ENCODE measurements at regions not wholly inside any gene's neighbourhood (a gene's known extent, or its start where the extent isn't known, plus 50 kb on each side); places are given as distances from the start of the nearest gene placed in this dataset.

GRCh38 chr6:156347246-156347645 is 429.9 kb upstream of the ARID1B start:
- no peaks in the 10 kb centered on the region for H3K9me3 ChIP-seq (ENCODE audit: control insufficient read depth in 1 of 2, insufficient read depth in 1 of 2, low read depth in 1 of 2, low read length in 2 of 2)
- H4K20me1 ChIP-seq (ENCODE audit: insufficient read depth): no peaks in the 10 kb centered on the region
- ChIA-PET CTCF (no interaction called here), RAD21 (ENCODE audit: low non-redundant PET in 1 of 2, low total read pairs in 2 of 2, uncharacterized antibody in 2 of 2, unreplicated experiment in 2 of 2) (no interaction called here), POLR2A (no interaction called here)
- H3K4me3 ChIP-seq (replicated peaks in 1 of 2; ENCODE audit: low read depth in 1 of 2, low read length in 2 of 2): no peak overlapping the region
- H3K4me2 ChIP-seq (ENCODE audit: low read length): no peak overlapping the region
- no peaks in the 10 kb centered on the region for H3K79me2 ChIP-seq (ENCODE audit: insufficient read depth, low read length)
- intact Hi-C loops (cut with micrococcal nuclease): no loop called here
- no TSS peak for BruUV-seq (replicated peaks)
- H3K27ac ChIP-seq (ENCODE audit: low read depth, low read length): no peak overlapping the region
- no peak for DNase-seq (ENCODE audit: low read depth, low spot score)
- H3K9ac ChIP-seq (ENCODE audit: low read length): no peak overlapping the region
- H3K27me3 ChIP-seq (ENCODE audit: insufficient read depth, low read length): peaks cover 29% of the 10 kb centered on the region
- H2AFZ ChIP-seq (ENCODE audit: low read depth, low read length, poor library complexity, severe bottlenecking): no peak overlapping the region
- ATAC-seq: no peak
- no peak for TF ChIP-seq SIN3A (IDR thresholded peaks at IDR 0.05; ENCODE audit: low read depth)
- no peak for TF ChIP-seq RAD21 (IDR thresholded peaks at IDR 0.05; ENCODE audit: low read depth)
- no peak for TF ChIP-seq CEBPB (IDR thresholded peaks at IDR 0.05; ENCODE audit: low read depth)
- TF ChIP-seq POLR2A (IDR thresholded peaks at IDR 0.05; ENCODE audit: borderline replicate concordance, extremely low read depth, insufficient read depth, insufficient read length): no peak
- TF ChIP-seq MAX (IDR thresholded peaks at IDR 0.05): no peak
- no peaks in the 10 kb centered on the region for H3K9me2 ChIP-seq (ENCODE audit: insufficient read depth)
- no peaks in the 10 kb centered on the region for H3K36me3 ChIP-seq (ENCODE audit: control insufficient read depth in 1 of 2, insufficient read depth in 2 of 2, low read length in 2 of 2)
- H3K4me1 ChIP-seq (ENCODE audit: control insufficient read depth in 1 of 2, insufficient read depth in 2 of 2, low read length in 2 of 2): no peaks in the 10 kb centered on the region

- ChIA-PET POLR2A (no interaction called here), RAD21 (ENCODE audit: low non-redundant PET in 1 of 2, low total read pairs in 2 of 2, uncharacterized antibody in 2 of 2, unreplicated experiment in 2 of 2) (no interaction called here), CTCF (no interaction called here)
- H4K20me1 ChIP-seq (ENCODE audit: insufficient read depth): no peaks in the 10 kb centered on the region
- TF ChIP-seq TCF7L2 (IDR thresholded peaks at IDR 0.05; ENCODE audit: borderline replicate concordance, extremely low read depth, insufficient read depth, insufficient read length) (no peak), CTCF (IDR thresholded peaks at IDR 0.05 in 2 of 3, conservative IDR thresholded peaks at IDR 0.05 in 1 of 3; ENCODE audit: borderline replicate concordance in 1 of 3, insufficient read depth in 1 of 3, low read depth in 2 of 3, low read length in 2 of 3) (no peak), ZFX (IDR thresholded peaks at IDR 0.05) (no peak), EZH2phosphoT487 (IDR thresholded peaks at IDR 0.05; ENCODE audit: borderline replicate concordance) (no peak), CEBPB (IDR thresholded peaks at IDR 0.05; ENCODE audit: low read depth) (no peak)
- no peak overlapping the region for H2AFZ ChIP-seq (ENCODE audit: low read depth, low read length, poor library complexity, severe bottlenecking)
- no peak overlapping the region for H3K27ac ChIP-seq (ENCODE audit: low read depth, low read length)
- intact Hi-C loops (cut with micrococcal nuclease): no loop called here
- no peak overlapping the region for H3K9ac ChIP-seq (ENCODE audit: low read length)
- no peak overlapping the region for H3K4me2 ChIP-seq (ENCODE audit: low read length)
- peaks cover 26% of the 10 kb centered on the region for H3K27me3 ChIP-seq (ENCODE audit: insufficient read depth, low read length)
- no peaks in the 10 kb centered on the region for H3K9me2 ChIP-seq (ENCODE audit: insufficient read depth)
- H3K4me1 ChIP-seq (ENCODE audit: control insufficient read depth in 1 of 2, insufficient read depth in 2 of 2, low read length in 2 of 2): no peaks in the 10 kb centered on the region
- no TSS peak for BruUV-seq (replicated peaks)
- H3K4me3 ChIP-seq (replicated peaks in 1 of 2; ENCODE audit: low read depth in 1 of 2, low read length in 2 of 2): no peak overlapping the region
- H3K79me2 ChIP-seq (ENCODE audit: insufficient read depth, low read length): no peaks in the 10 kb centered on the region
- no peaks in the 10 kb centered on the region for H3K9me3 ChIP-seq (ENCODE audit: control insufficient read depth in 1 of 2, insufficient read depth in 1 of 2, low read depth in 1 of 2, low read length in 2 of 2)
- DNase-seq (ENCODE audit: low read depth, low spot score) (no peak), ATAC-seq (no peak)
- no peaks in the 10 kb centered on the region for H3K36me3 ChIP-seq (ENCODE audit: control insufficient read depth in 1 of 2, insufficient read depth in 2 of 2, low read length in 2 of 2)
Observed at GRCh38 chr6:156345700-156346099, 431.5 kb upstream of the ARID1B start.
